ENCODE measurements at regions not wholly inside any gene's neighbourhood (a gene's known extent, or its start where the extent isn't known, plus 50 kb on each side); places are given as distances from the start of the nearest gene placed in this dataset.

GRCh38 chr10:64750672-64751071 is 1229.5 kb downstream of the REEP3 start:
- H3K4me3 Mint-ChIP-seq (ENCODE audit: low read depth, unreplicated experiment): no peak overlapping the region
- TF ChIP-seq, protein P1, sequence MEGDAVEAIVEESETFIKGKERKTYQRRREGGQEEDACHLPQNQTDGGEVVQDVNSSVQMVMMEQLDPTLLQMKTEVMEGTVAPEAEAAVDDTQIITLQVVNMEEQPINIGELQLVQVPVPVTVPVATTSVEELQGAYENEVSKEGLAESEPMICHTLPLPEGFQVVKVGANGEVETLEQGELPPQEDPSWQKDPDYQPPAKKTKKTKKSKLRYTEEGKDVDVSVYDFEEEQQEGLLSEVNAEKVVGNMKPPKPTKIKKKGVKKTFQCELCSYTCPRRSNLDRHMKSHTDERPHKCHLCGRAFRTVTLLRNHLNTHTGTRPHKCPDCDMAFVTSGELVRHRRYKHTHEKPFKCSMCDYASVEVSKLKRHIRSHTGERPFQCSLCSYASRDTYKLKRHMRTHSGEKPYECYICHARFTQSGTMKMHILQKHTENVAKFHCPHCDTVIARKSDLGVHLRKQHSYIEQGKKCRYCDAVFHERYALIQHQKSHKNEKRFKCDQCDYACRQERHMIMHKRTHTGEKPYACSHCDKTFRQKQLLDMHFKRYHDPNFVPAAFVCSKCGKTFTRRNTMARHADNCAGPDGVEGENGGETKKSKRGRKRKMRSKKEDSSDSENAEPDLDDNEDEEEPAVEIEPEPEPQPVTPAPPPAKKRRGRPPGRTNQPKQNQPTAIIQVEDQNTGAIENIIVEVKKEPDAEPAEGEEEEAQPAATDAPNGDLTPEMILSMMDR (IDR thresholded peaks at IDR 0.05; ENCODE audit: unreplicated experiment): no peak
- BruUV-seq (replicated peaks): no TSS peak
- H3K27me3 Mint-ChIP-seq (ENCODE audit: unreplicated experiment): no peaks in the 10 kb centered on the region
- H3K4me1 Mint-ChIP-seq (ENCODE audit: low read depth, unreplicated experiment): no peaks in the 10 kb centered on the region
- intact Hi-C loops (cut with micrococcal nuclease; ENCODE audit: unreplicated experiment): no loop called here
- CTCF ChIA-PET: interaction anchor here (0.7 kb wide), 1 partner anchor 60 kb away, joined by 6 read pairs; no protein-coding TSS in a partner anchor
- no peak for DNase-seq
- no peaks in the 10 kb centered on the region for H3K9me3 Mint-ChIP-seq (ENCODE audit: low read depth, unreplicated experiment)
- no peak overlapping the region for H3K27ac Mint-ChIP-seq (ENCODE audit: unreplicated experiment)
- no peaks in the 10 kb centered on the region for H3K36me3 Mint-ChIP-seq (ENCODE audit: insufficient read depth, unreplicated experiment)

DNA sequence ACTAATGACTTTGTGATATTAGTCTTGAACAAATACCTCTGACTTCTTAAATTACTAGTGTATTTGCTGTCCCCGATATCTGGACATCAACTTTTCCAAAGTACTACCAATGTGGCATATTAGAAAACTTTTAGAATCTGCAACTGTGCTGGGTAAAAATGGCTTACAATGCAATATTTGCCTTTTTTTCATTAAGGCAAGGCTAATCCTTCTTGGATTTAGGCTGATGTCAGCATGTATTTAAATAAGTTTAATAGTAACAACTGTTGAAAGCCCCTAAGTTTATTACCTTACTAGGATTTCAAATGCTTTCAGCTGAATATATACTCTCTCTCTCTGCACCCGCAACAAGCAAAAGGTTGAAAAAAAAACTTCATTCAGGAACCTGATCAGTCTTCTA is 1232.3 kb downstream of the REEP3 start:
- BruUV-seq (replicated peaks): no TSS peak
- H3K27ac Mint-ChIP-seq (ENCODE audit: unreplicated experiment): no peak overlapping the region
- H3K4me3 Mint-ChIP-seq (ENCODE audit: low read depth, unreplicated experiment): no peak overlapping the region
- H3K9me3 Mint-ChIP-seq (ENCODE audit: low read depth, unreplicated experiment): no peaks in the 10 kb centered on the region
- TF ChIP-seq, protein P1 (IDR thresholded peaks at IDR 0.05; ENCODE audit: unreplicated experiment): no peak
- CTCF ChIA-PET: no interaction called here
- no peaks in the 10 kb centered on the region for H3K27me3 Mint-ChIP-seq (ENCODE audit: unreplicated experiment)
- DNase-seq: no peak
- H3K4me1 Mint-ChIP-seq (ENCODE audit: low read depth, unreplicated experiment): no peaks in the 10 kb centered on the region
- no peaks in the 10 kb centered on the region for H3K36me3 Mint-ChIP-seq (ENCODE audit: insufficient read depth, unreplicated experiment)
- intact Hi-C loops (cut with micrococcal nuclease; ENCODE audit: unreplicated experiment): no loop called here

DNA sequence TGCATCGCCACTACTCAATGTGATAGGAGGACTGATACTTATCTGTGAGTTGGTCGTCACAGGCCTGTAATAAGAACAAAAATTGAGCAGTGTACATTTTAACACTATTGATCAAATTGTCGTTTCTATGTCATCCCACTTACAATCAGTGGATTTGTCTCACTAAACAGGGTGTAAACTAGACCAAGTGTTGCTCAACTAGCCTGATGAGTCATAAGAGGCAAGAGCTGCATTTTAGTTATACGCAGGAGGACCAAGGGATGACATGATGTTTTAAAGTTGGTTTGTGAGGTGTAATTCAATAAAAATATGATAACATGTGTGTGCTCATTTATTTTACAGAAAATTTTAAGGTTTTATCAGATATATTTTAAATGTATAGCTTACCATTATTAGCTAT is 1239.2 kb downstream of the REEP3 start:
- CTCF ChIA-PET: interaction anchor here (0.6 kb wide), 1 partner anchor 580 kb away, joined by 4 read pairs; no protein-coding TSS in a partner anchor
- intact Hi-C loops (cut with micrococcal nuclease; ENCODE audit: unreplicated experiment): no loop called here
- no TSS peak for BruUV-seq (replicated peaks)
- H3K4me1 Mint-ChIP-seq (ENCODE audit: low read depth, unreplicated experiment): peaks cover 17% of the 10 kb centered on the region
- no peaks in the 10 kb centered on the region for H3K36me3 Mint-ChIP-seq (ENCODE audit: insufficient read depth, unreplicated experiment)
- H3K27ac Mint-ChIP-seq (ENCODE audit: unreplicated experiment): peak overlapping the region; percentile 35
- H3K4me3 Mint-ChIP-seq (ENCODE audit: low read depth, unreplicated experiment): no peak overlapping the region
- TF ChIP-seq, protein P1 (IDR thresholded peaks at IDR 0.05; ENCODE audit: unreplicated experiment): no peak
- no peaks in the 10 kb centered on the region for H3K27me3 Mint-ChIP-seq (ENCODE audit: unreplicated experiment)
- DNase-seq: no peak
- peaks cover 2% of the 10 kb centered on the region for H3K9me3 Mint-ChIP-seq (ENCODE audit: low read depth, unreplicated experiment)

DNA sequence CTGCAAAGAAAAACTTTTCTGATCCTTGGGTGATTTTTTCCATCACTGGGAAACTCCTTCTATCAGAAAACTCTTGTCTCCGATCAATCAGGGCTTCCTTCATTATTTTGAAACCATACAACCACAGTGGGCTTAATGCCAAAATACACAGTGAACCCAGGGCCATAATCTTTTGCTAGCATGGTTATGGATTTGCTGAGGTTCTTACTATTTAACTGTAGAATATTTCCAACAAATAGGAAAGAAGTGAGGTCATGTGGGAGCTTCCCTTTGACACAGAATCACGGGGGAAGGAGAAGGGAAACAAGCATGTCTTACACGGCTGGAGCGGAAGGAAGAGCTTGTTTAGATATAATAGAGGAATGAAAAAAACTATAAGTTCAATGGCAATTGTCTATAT is 1241.7 kb downstream of the REEP3 start:
- Mint-ChIP-seq H3K4me1 (ENCODE audit: low read depth, unreplicated experiment) (peaks cover 26% of the 10 kb centered on the region), H3K9me3 (ENCODE audit: low read depth, unreplicated experiment) (peaks cover 2% of the 10 kb centered on the region), H3K27me3 (ENCODE audit: unreplicated experiment) (no peaks in the 10 kb centered on the region), H3K4me3 (ENCODE audit: low read depth, unreplicated experiment) (no peak overlapping the region), H3K36me3 (ENCODE audit: insufficient read depth, unreplicated experiment) (no peaks in the 10 kb centered on the region), H3K27ac (ENCODE audit: unreplicated experiment) (no peak overlapping the region)
- intact Hi-C loops (cut with micrococcal nuclease; ENCODE audit: unreplicated experiment): no loop called here
- no TSS peak for BruUV-seq (replicated peaks)
- no peak for DNase-seq
- TF ChIP-seq, protein P1 (IDR thresholded peaks at IDR 0.05; ENCODE audit: unreplicated experiment): no peak
- CTCF ChIA-PET: no interaction called here
